RWPE1 (cell line): ENCODE measurements at regions not wholly inside any gene's neighbourhood (a gene's known extent, or its start where the extent isn't known, plus 50 kb on each side); places are given as distances from the start of the nearest gene placed in this dataset.

Experiments
- CTCF ChIA-PET: fragments of 350-600 bp; sonication (Branson Sonifier 250); formaldehyde crosslinking; extraction: SDS; loops from one replicate; lab custom pipeline; 2021; lab: Yijun Ruan, JAX
- POLR2A ChIA-PET: fragments of 400-600 bp; formaldehyde crosslinking; extraction: SDS; loops from one replicate; lab custom pipeline; 2020; ENCODE audit warnings: antibody characterized with exemption; ENCODE audit not compliant: low non-redundant PET; lab: Yijun Ruan, JAX
- DNase-seq: peaks from one replicate; pipeline ENCODE4 v3.0.0; 2012; ENCODE audit warnings: low spot score
- H3K27ac ChIP-seq: fragments of 450-650 bp; 2 replicates; pipeline ENCODE4 v1.5.1; 2017
- TF ChIP-seq, protein P1 (sequence below): fragments of 450-650 bp; conservative IDR thresholded peaks from 2 replicates; pipeline ENCODE4 v1.5.1; 2017; ENCODE audit warnings: low read depth, mild to moderate bottlenecking

DNA sequence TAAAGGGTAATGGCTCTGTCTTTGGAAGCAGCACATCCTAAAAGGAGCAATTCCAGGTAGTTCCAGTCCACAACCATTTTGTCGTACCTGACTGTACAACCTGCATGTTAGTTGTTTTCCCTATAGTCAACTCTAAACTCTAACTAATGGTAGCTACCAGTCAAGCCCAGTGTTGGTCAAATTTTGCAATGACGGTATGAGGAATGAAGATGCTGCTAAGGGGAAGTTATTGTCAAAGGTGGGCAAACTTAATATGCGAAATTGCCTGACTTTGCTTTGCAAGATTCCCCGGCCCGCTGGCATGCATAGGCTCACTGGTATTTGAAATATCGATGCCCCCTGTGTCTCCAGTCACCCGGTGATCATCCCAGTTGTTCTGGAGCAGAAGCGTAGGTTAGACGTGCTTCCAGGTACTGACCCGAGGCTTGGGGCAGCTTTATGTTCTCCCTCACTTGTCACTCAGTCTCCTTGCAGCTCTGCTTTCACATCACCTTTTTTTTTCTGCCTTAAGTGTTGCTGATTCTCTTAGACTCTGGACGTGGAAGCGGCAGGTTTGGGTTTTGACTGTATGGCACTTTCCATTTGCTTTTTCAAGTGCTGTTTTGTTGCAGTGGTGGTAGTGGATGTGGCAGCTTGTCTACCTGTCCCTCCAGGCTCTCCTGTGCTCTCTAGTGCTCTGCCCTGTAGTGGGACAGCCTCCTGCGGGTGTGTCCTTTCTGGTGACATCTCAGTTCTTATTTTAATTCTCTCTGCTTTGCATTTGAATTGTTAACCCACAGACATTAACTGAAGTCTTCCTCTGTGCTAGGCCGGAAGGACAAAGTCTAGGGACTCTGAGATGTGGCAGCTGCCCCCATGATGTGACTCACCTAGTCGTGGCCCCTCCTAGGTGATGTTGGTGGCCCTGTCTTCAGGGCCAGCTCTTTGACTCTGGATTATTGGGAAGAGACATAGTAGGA lies 95.8 kb upstream of the UMPS start:
- CTCF ChIA-PET = no interaction called here
- no peak for DNase-seq
- no peak overlapping the region for H3K27ac ChIP-seq
- POLR2A ChIA-PET = no interaction called here
- TF ChIP-seq, protein P1, sequence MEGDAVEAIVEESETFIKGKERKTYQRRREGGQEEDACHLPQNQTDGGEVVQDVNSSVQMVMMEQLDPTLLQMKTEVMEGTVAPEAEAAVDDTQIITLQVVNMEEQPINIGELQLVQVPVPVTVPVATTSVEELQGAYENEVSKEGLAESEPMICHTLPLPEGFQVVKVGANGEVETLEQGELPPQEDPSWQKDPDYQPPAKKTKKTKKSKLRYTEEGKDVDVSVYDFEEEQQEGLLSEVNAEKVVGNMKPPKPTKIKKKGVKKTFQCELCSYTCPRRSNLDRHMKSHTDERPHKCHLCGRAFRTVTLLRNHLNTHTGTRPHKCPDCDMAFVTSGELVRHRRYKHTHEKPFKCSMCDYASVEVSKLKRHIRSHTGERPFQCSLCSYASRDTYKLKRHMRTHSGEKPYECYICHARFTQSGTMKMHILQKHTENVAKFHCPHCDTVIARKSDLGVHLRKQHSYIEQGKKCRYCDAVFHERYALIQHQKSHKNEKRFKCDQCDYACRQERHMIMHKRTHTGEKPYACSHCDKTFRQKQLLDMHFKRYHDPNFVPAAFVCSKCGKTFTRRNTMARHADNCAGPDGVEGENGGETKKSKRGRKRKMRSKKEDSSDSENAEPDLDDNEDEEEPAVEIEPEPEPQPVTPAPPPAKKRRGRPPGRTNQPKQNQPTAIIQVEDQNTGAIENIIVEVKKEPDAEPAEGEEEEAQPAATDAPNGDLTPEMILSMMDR = no peak

DNA sequence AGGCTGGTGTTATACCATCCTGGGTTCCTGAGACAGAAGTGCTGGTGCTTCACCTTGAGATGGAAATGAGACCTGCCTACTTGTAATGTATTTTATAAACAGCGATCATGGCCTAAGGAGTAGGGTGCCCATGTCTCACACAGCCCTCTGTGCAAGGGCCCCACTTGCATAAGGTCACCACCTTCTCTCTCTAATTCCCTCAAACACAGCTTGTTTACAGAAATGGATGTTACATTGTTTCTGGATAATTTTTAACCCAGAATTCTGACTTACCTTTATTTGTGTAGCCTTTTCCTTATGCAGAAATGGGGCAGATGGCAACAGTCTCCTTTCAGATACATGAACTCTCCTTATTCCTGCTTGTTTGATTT lies 95.1 kb upstream of the UMPS start:
- H3K27ac ChIP-seq = no peak overlapping the region
- TF ChIP-seq, protein P1 = no peak
- CTCF ChIA-PET = no interaction called here
- DNase-seq = no peak
- POLR2A ChIA-PET = no interaction called here

DNA sequence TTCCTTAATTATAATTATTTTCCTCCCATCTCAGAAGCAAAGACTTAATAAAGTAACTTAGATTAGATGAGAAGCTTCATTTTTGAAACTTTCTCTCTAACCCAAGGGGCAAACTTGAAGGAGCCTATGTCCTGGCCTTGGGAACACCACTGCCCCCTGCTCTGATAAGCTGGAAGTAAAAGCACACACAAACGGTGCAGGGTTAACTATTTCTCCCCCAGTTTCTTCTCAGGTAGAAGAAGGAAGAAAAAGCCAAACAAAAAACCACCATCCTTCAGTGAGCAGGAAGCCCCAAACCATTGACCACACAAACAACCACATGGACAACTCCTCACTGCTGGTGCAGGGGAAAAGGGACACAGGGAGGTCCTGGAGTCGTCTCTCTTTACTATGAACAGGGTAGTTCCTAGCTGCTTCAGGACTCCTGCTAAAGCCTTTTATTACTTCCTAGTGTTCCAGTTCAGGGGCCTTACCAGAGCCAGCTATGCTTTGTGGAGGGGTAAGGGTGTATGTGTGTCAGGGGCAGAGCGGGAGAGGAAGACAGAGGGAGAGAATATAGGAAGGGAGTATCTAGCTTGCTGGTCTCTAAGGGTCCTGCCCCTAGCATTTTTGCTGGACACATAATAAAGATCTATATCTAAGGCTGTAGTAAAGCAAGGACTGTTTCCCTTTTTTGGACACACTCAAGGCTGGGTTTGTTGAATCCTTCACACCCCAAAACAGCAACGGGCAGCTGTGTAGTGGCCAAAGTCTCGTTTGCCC lies 94.0 kb upstream of the UMPS start:
- ChIA-PET POLR2A (no interaction called here), CTCF (no interaction called here)
- no peak for DNase-seq
- H3K27ac ChIP-seq = no peak overlapping the region
- TF ChIP-seq, protein P1 = no peak

DNA sequence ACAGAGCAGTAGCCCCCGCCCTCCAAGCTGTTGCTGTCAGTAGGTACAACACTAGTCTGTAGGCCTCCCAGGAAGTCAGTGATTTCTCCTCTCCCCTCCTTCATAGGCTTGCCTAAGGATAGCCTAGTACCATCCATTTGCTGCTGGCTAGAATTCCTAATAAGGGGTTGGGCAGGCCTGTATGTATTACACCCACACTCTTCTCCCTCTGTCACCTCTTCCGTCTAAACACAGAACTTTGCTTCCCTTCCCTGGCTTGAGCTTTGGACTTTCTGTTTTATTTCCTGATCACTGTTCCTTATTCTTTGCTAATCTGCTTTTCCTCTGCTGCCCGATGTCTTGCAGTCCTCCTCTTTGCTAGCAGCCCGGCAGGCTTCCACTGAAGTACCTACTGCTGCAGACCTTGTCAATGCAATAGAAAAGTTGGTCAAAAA lies 93.4 kb upstream of the UMPS start:
- DNase-seq = no peak
- POLR2A ChIA-PET = no interaction called here
- TF ChIP-seq, protein P1 = no peak
- no peak overlapping the region for H3K27ac ChIP-seq
- CTCF ChIA-PET = no interaction called here

DNA sequence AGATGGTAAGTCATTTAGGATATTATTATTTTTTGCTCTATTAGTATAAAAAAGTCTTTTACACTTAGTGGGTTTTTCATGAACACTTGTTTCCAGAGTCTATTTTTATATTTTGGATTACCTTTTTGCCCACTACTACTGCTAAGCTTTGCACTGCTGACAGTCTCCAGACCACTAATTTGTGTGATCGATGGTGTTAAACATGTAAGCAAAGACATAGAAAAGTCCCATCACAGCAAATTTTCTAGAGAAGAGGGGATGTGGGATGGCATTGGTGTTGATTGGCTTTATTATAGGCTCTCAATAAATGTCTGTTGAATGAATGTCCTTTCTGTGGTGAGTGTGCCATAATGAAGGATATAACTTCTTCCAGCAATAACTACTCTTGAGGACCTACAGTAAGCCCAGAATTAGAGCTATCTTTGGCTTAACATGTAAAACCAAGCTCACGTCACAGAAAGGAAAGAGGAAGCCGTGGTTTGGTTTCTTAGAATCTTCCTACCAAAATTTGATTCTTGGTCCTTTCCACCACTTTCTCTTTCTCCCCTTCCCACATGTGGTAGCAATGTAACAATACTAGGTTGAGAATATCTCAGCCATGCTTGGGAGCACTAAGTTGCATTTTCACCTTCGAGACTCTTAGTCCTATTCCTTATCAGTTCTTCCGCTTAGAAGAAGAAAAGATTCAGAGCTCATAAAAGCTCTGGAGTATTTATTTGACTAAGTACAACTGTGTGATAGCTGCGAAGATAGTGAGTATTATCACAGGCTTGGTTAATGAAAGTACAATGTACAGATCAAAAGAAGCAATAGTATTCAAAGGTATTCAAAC lies 90.6 kb upstream of the UMPS start:
- ChIA-PET CTCF (interaction anchor here (0.6 to 1.1 kb wide), 2 partner anchors 25 to 74 kb away, joined by 3 to 9 read pairs; no protein-coding TSS in a partner anchor), POLR2A (no interaction called here)
- no peak overlapping the region for H3K27ac ChIP-seq
- TF ChIP-seq, protein P1 = no peak
- DNase-seq = no peak
